ENCODE measurements at regions not wholly inside any gene's neighbourhood (a gene's known extent, or its start where the extent isn't known, plus 50 kb on each side); places are given as distances from the start of the nearest gene placed in this dataset.

DNA sequence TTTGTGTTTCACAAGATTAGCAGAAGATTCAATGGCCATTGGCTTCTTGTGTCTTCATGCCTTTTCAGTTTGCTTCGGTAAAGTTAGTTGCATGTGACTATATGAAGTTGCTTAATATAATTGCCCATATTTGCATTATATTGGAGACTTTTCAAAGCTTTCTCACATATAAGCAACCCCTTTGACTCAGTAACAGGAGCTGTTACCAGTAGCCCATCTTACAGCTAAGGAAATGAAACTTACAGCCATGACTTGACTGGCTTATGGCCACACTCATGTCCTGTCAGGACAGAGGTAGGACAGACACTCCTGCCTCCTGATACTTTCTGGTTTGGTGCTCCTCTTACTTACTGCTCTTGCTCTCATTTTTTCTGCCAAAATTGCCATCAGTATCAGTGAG lies 1082.1 kb downstream of the BCL11B start:
- Histone ChIP-seq H3K4me3 (ENCODE audit: low read depth, low read length) (no peak overlapping the region), H3K27me3 (replicated peaks; ENCODE audit: control insufficient read depth, insufficient read depth, low read length) (no peaks in the 10 kb centered on the region), H3K36me3 (ENCODE audit: control insufficient read depth, insufficient read depth, low read length) (no peaks in the 10 kb centered on the region), H3K4me1 (no peaks in the 10 kb centered on the region), H3K9me3 (no peaks in the 10 kb centered on the region)
- ChIA-PET CTCF (no interaction called here), POLR2A (no interaction called here)
- Mint-ChIP-seq H3K27me3 (ENCODE audit: insufficient read depth, unreplicated experiment) (peaks cover 3% of the 10 kb centered on the region), H3K36me3 (ENCODE audit: insufficient read depth, unreplicated experiment) (no peaks in the 10 kb centered on the region), H3K4me1 (ENCODE audit: low read depth, unreplicated experiment) (no peaks in the 10 kb centered on the region), H3K9me3 (ENCODE audit: unreplicated experiment) (no peaks in the 10 kb centered on the region), H3K27ac (ENCODE audit: unreplicated experiment) (no peak overlapping the region), H3K4me3 (ENCODE audit: unreplicated experiment) (no peak overlapping the region)
- BruUV-seq (replicated peaks) = no TSS peak
- intact Hi-C loops (cut with micrococcal nuclease; ENCODE audit: unreplicated experiment) = no loop called here
- DNase-seq = no peak
- TF ChIP-seq, protein P1, sequence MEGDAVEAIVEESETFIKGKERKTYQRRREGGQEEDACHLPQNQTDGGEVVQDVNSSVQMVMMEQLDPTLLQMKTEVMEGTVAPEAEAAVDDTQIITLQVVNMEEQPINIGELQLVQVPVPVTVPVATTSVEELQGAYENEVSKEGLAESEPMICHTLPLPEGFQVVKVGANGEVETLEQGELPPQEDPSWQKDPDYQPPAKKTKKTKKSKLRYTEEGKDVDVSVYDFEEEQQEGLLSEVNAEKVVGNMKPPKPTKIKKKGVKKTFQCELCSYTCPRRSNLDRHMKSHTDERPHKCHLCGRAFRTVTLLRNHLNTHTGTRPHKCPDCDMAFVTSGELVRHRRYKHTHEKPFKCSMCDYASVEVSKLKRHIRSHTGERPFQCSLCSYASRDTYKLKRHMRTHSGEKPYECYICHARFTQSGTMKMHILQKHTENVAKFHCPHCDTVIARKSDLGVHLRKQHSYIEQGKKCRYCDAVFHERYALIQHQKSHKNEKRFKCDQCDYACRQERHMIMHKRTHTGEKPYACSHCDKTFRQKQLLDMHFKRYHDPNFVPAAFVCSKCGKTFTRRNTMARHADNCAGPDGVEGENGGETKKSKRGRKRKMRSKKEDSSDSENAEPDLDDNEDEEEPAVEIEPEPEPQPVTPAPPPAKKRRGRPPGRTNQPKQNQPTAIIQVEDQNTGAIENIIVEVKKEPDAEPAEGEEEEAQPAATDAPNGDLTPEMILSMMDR (IDR thresholded peaks at IDR 0.05; ENCODE audit: insufficient read depth in 1 of 2, low read depth in 1 of 2, low read length in 1 of 2, severe bottlenecking in 1 of 2, unreplicated experiment in 1 of 2) = no peak

GRCh38 chr14:98192946-98193345 lies 1079.1 kb downstream of the BCL11B start:
- H3K27me3 Mint-ChIP-seq (ENCODE audit: insufficient read depth, unreplicated experiment) = peaks cover 2% of the 10 kb centered on the region
- H3K4me1 Mint-ChIP-seq (ENCODE audit: low read depth, unreplicated experiment) = no peaks in the 10 kb centered on the region
- H3K4me3 Mint-ChIP-seq (ENCODE audit: unreplicated experiment) = no peak overlapping the region
- Histone ChIP-seq H3K27me3 (replicated peaks; ENCODE audit: control insufficient read depth, insufficient read depth, low read length) (no peaks in the 10 kb centered on the region), H3K4me3 (ENCODE audit: low read depth, low read length) (no peak overlapping the region), H3K4me1 (no peaks in the 10 kb centered on the region), H3K36me3 (ENCODE audit: control insufficient read depth, insufficient read depth, low read length) (no peaks in the 10 kb centered on the region), H3K9me3 (no peaks in the 10 kb centered on the region)
- no peaks in the 10 kb centered on the region for H3K36me3 Mint-ChIP-seq (ENCODE audit: insufficient read depth, unreplicated experiment)
- no peak overlapping the region for H3K27ac Mint-ChIP-seq (ENCODE audit: unreplicated experiment)
- TF ChIP-seq, protein P1 (IDR thresholded peaks at IDR 0.05; ENCODE audit: insufficient read depth in 1 of 2, low read depth in 1 of 2, low read length in 1 of 2, severe bottlenecking in 1 of 2, unreplicated experiment in 1 of 2) = no peak
- no peak for DNase-seq
- BruUV-seq (replicated peaks) = no TSS peak
- no peaks in the 10 kb centered on the region for H3K9me3 Mint-ChIP-seq (ENCODE audit: unreplicated experiment)
- ChIA-PET CTCF (no interaction called here), POLR2A (no interaction called here)
- intact Hi-C loops (cut with micrococcal nuclease; ENCODE audit: unreplicated experiment) = no loop called here

- CTCF ChIA-PET = no interaction called here
- no peaks in the 10 kb centered on the region for H3K9me3 Mint-ChIP-seq (ENCODE audit: unreplicated experiment)
- no TSS peak for BruUV-seq (replicated peaks)
- no peaks in the 10 kb centered on the region for H3K27me3 ChIP-seq (replicated peaks; ENCODE audit: control insufficient read depth, insufficient read depth, low read length)
- H3K27ac Mint-ChIP-seq (ENCODE audit: unreplicated experiment) = no peak overlapping the region
- no peaks in the 10 kb centered on the region for H3K9me3 ChIP-seq
- POLR2A ChIA-PET = no interaction called here
- no peak overlapping the region for H3K4me3 ChIP-seq (ENCODE audit: low read depth, low read length)
- no peaks in the 10 kb centered on the region for H3K4me1 ChIP-seq
- no peaks in the 10 kb centered on the region for H3K36me3 Mint-ChIP-seq (ENCODE audit: insufficient read depth, unreplicated experiment)
- peaks cover 2% of the 10 kb centered on the region for H3K27me3 Mint-ChIP-seq (ENCODE audit: insufficient read depth, unreplicated experiment)
- no peak overlapping the region for H3K4me3 Mint-ChIP-seq (ENCODE audit: unreplicated experiment)
- H3K36me3 ChIP-seq (ENCODE audit: control insufficient read depth, insufficient read depth, low read length) = no peaks in the 10 kb centered on the region
- TF ChIP-seq, protein P1 (IDR thresholded peaks at IDR 0.05; ENCODE audit: insufficient read depth in 1 of 2, low read depth in 1 of 2, low read length in 1 of 2, severe bottlenecking in 1 of 2, unreplicated experiment in 1 of 2) = no peak
- H3K4me1 Mint-ChIP-seq (ENCODE audit: low read depth, unreplicated experiment) = no peaks in the 10 kb centered on the region
- no peak for DNase-seq
- intact Hi-C loops (cut with micrococcal nuclease; ENCODE audit: unreplicated experiment) = no loop called here
Observed at GRCh38 chr14:98194821-98195220, 1077.2 kb downstream of the BCL11B start.

All from Caco-2 (cell line).